GM10266 (cell line): ENCODE measurements at regions not wholly inside any gene's neighbourhood (a gene's known extent, or its start where the extent isn't known, plus 50 kb on each side); places are given as distances from the start of the nearest gene placed in this dataset.
"Not testable (repeated sequence)": the region's sequence is repeated elsewhere in the genome, so short reads cannot be mapped to it uniquely, and the experiment has no call there.

Experiments
- DNase-seq: peaks from one replicate; pipeline ENCODE4 v3.0.0; 2012; ENCODE audit errors: extremely low spot score
- CTCF ChIP-seq: IDR thresholded peaks from 2 replicates; pipeline ENCODE4 v1.5.1; 2012; ENCODE audit warnings: mild to moderate bottlenecking, low read depth; ENCODE audit not compliant: control insufficient read depth, insufficient read depth; ENCODE audit errors: missing control alignments

GRCh38 chr9:82757924-82758323 is 305.0 kb downstream of the RASEF start:
- no peak for TF ChIP-seq CTCF
- DNase-seq: no peak

GRCh38 chr9:82761027-82761426 is 301.9 kb downstream of the RASEF start:
- no peak for TF ChIP-seq CTCF
- DNase-seq: no peak

- no peak for DNase-seq
- TF ChIP-seq CTCF: no peak
Observed at GRCh38 chr9:82761956-82762355, 301.0 kb downstream of the RASEF start.

- TF ChIP-seq CTCF: no peak
- no peak for DNase-seq
Observed at GRCh38 chr9:82763656-82764055, 299.3 kb downstream of the RASEF start.

- no peak for TF ChIP-seq CTCF
- DNase-seq: no peak
Observed at GRCh38 chr9:82764061-82764668, 298.8 kb downstream of the RASEF start.

GRCh38 chr9:82774707-82775231 is 288.2 kb downstream of the RASEF start:
- DNase-seq: not testable (repeated sequence)

- no peak for DNase-seq
- no peak for TF ChIP-seq CTCF
Observed at GRCh38 chr9:82776508-82776907, 286.4 kb downstream of the RASEF start.

GRCh38 chr9:82777366-82777765 is 285.6 kb downstream of the RASEF start:
- TF ChIP-seq CTCF: no peak
- no peak for DNase-seq

- not testable (repeated sequence) for DNase-seq
Observed at GRCh38 chr9:82778923-82779322, 284.0 kb downstream of the RASEF start.
